Endodermal cell (in vitro differentiated cells): ENCODE measurements at regions not wholly inside any gene's neighbourhood (a gene's known extent, or its start where the extent isn't known, plus 50 kb on each side); places are given as distances from the start of the nearest gene placed in this dataset.
"Not testable (repeated sequence)": the region's sequence is repeated elsewhere in the genome, so short reads cannot be mapped to it uniquely, and the experiment has no call there.

Experiments used
- DNase-seq: peaks from one replicate; pipeline ENCODE4 v3.0.0-alpha.2; 2017
- H3K27ac ChIP-seq: 2 replicates; pipeline ENCODE4 v1.5.1; 2013; ENCODE audit warnings: mild to moderate bottlenecking, low read depth, low read length, moderate library complexity
- H3K27me3 ChIP-seq: 2 replicates; pipeline ENCODE4 v1.6.1; 2013; ENCODE audit warnings: mild to moderate bottlenecking, low read length, moderate library complexity; ENCODE audit not compliant: insufficient read depth, control insufficient read depth, poor library complexity, severe bottlenecking
- H3K36me3 ChIP-seq: 2 replicates; pipeline ENCODE4 v1.7.0; 2013; ENCODE audit warnings: mild to moderate bottlenecking, low read length, moderate library complexity; ENCODE audit not compliant: control insufficient read depth, insufficient read depth
- H3K4me1 ChIP-seq: one replicate; pipeline ENCODE4 v1.7.0; 2013; ENCODE audit warnings: low read length; ENCODE audit not compliant: control insufficient read depth, insufficient read depth
- H3K4me3 ChIP-seq: 2 replicates; pipeline ENCODE4 v1.5.1; 2013; ENCODE audit warnings: mild to moderate bottlenecking, low read length, moderate library complexity
- H3K9ac ChIP-seq: 2 replicates; pipeline ENCODE4 v1.6.1; 2013; ENCODE audit warnings: mild to moderate bottlenecking, low read length, moderate library complexity; ENCODE audit not compliant: poor library complexity, severe bottlenecking; ENCODE audit errors: extremely low read depth
- H3K9me3 ChIP-seq: 2 replicates; pipeline ENCODE4 v1.6.1; 2013; ENCODE audit warnings: mild to moderate bottlenecking, low read length, moderate library complexity; ENCODE audit not compliant: control insufficient read depth
- H3K27ac Mint-ChIP-seq: 2 replicates; pipeline ENCODE4 v1.8.0; 2020; ENCODE audit warnings: mixed read lengths
- H3K27me3 Mint-ChIP-seq: 2 replicates; pipeline ENCODE4 v1.8.0; 2021; ENCODE audit warnings: mild to moderate bottlenecking, mixed read lengths; ENCODE audit not compliant: insufficient read depth
- H3K36me3 Mint-ChIP-seq: 2 replicates; pipeline ENCODE4 v1.8.0; 2020; ENCODE audit warnings: low read depth, mixed read lengths
- H3K4me1 Mint-ChIP-seq: 2 replicates; pipeline ENCODE4 v1.8.0; 2020; ENCODE audit warnings: mixed read lengths
- H3K4me3 Mint-ChIP-seq: 2 replicates; pipeline ENCODE4 v1.8.0; 2020; ENCODE audit warnings: mild to moderate bottlenecking, moderate library complexity, mixed read lengths
- H3K9me3 Mint-ChIP-seq: 2 replicates; pipeline ENCODE4 v1.8.0; 2020; ENCODE audit warnings: mild to moderate bottlenecking, mixed read lengths
- WGBS, 2 experiments: methylation state at CpG; one replicate each; pipeline versions ENCODE4 v1.1.5 to v1.1.7; 2013; ENCODE audit warnings: missing lambda C conversion rate in 2 of 2, mixed read lengths in 1 of 2; ENCODE audit not compliant: insufficient coverage in 1 of 2, insufficient read length in 1 of 2; 5-methylcytosine and 5-hydroxymethylcytosine counted together
- TF ChIP-seq, protein P1 (sequence below): fragments of 200-600 bp; sonication (generic); conservative IDR thresholded peaks from 2 replicates; pipeline ENCODE4 v1.5.0; 2021; ENCODE audit warnings: antibody characterized with exemption, mild to moderate bottlenecking

DNA sequence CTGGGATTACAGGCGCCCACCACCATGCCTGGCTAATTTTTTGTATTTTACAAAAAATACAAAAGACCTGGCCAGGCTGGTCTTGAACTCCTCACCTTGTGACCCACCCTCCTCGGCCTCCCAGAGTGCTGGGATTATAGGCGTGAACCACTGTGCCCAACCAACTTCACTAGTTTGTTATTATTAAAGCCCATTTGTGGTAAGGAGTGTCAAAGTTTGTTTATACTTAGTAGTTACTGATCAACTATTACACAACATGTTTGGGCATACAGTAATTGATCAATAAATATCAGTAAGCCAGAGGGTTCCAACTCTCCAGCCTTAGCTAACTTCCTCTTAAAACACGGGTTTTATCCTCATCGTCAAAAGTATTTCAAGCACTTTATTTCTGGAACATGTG is 67.5 kb upstream of the ZNG1B start:
- H3K4me1 Mint-ChIP-seq, result peaks cover 14% of the 10 kb centered on the region

DNA sequence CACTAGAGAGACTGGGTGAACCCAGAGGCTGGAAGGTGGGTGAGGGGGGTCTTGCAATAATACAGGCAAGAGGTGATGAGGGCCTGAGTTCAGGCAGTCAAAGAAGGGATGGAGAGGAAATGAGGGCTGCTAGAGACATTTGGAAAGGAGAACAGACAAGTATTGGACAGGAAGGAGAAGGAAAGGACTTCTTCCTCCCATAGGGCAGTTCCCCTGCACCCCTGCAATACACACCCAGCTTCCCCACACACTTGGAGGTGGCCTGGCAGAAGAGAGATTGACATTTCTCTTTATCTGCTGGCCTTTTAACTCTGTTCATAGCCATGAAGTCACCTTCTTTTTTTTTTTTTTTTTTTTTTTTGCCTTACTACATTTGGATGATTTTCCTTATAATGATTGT is 68.9 kb upstream of the ZNG1B start:
- not testable (repeated sequence) for H3K36me3 Mint-ChIP-seq

More for the DNA sequence above, 67.5 kb upstream of the ZNG1B start:
- Histone ChIP-seq H3K4me1 (no peaks in the 10 kb centered on the region), H3K36me3 (no peaks in the 10 kb centered on the region), H3K27me3 (no peaks in the 10 kb centered on the region), H3K4me3 (no peak overlapping the region), H3K27ac (no peak overlapping the region), H3K9ac (no peak overlapping the region), H3K9me3 (no peaks in the 10 kb centered on the region)
- Mint-ChIP-seq H3K4me3 (no peak overlapping the region), H3K27ac (no peak overlapping the region), H3K27me3 (peaks cover 25% of the 10 kb centered on the region), H3K9me3 (no peaks in the 10 kb centered on the region), H3K36me3 (no peaks in the 10 kb centered on the region)
- TF ChIP-seq, protein P1, sequence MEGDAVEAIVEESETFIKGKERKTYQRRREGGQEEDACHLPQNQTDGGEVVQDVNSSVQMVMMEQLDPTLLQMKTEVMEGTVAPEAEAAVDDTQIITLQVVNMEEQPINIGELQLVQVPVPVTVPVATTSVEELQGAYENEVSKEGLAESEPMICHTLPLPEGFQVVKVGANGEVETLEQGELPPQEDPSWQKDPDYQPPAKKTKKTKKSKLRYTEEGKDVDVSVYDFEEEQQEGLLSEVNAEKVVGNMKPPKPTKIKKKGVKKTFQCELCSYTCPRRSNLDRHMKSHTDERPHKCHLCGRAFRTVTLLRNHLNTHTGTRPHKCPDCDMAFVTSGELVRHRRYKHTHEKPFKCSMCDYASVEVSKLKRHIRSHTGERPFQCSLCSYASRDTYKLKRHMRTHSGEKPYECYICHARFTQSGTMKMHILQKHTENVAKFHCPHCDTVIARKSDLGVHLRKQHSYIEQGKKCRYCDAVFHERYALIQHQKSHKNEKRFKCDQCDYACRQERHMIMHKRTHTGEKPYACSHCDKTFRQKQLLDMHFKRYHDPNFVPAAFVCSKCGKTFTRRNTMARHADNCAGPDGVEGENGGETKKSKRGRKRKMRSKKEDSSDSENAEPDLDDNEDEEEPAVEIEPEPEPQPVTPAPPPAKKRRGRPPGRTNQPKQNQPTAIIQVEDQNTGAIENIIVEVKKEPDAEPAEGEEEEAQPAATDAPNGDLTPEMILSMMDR, result no peak
- DNase-seq, result no peak
- WGBS, 2 experiments, result 82 to 89% methylated on average over 3 to 5 of the region's 5 CpGs

DNA sequence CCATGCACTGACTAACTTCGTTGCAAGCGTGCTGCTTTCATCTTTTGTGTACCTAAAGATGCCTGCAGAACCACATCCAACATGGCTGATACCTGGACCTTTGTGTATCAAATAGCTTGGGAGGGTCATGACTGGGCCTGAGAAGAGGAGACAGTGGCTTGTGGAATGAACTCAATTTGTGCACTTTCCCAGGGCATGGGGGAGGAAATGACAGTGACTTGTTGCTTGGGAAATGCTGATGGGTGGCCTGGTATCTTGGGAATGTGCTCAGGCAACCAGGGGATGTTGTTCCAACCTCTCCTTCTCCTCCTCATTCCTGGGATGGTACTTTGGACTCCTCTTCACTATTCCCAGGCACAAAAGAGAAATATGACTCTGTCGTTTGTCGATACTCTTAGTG is 70.7 kb upstream of the ZNG1B start:
- H3K4me1 ChIP-seq, H3K4me3 Mint-ChIP-seq, H3K36me3 Mint-ChIP-seq, DNase-seq, H3K27ac ChIP-seq, H3K27me3 ChIP-seq, H3K27ac Mint-ChIP-seq, H3K9me3 ChIP-seq, H3K4me3 ChIP-seq, H3K36me3 ChIP-seq, H3K9me3 Mint-ChIP-seq, H3K9ac ChIP-seq: not testable (repeated sequence)
- WGBS, 2 experiments, result 75 to 76% methylated on average over 4 of the region's 4 CpGs
- H3K4me1 Mint-ChIP-seq, result peaks cover 15% of the 10 kb centered on the region
- peaks cover 11% of the 10 kb centered on the region for H3K27me3 Mint-ChIP-seq

More for the DNA sequence above, 68.9 kb upstream of the ZNG1B start:
- H3K27me3 Mint-ChIP-seq, result peaks cover 20% of the 10 kb centered on the region
- H3K9me3 ChIP-seq, H3K36me3 ChIP-seq, H3K27me3 ChIP-seq, H3K27ac Mint-ChIP-seq, H3K4me3 ChIP-seq, H3K4me1 ChIP-seq, H3K4me3 Mint-ChIP-seq, H3K27ac ChIP-seq, H3K9me3 Mint-ChIP-seq, DNase-seq, H3K9ac ChIP-seq: not testable (repeated sequence)
- H3K4me1 Mint-ChIP-seq, result peaks cover 15% of the 10 kb centered on the region

DNA sequence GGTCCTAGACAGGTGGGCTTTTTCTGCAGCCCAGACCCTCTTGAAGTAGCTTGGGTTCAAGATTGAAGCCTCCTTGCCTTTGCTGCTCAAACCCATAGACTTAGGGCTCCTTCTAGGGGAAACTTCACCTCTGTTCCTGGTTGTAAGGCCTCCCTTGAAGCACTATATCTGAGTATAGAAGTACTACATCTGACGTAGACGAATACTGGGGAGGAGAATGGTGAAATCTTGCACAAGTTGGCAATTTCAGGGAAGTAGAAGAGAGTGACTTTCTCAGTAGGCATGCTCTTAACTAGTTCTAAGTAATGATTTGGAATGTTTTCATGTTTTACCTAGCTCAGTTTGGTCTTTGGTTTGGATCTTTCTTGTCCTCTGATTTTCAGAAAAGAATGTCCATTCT is 71.7 kb upstream of the ZNG1B start:
- Mint-ChIP-seq H3K27me3 (peaks cover 13% of the 10 kb centered on the region), H3K4me1 (peaks cover 15% of the 10 kb centered on the region)
- not testable (repeated sequence) for H3K27ac Mint-ChIP-seq, H3K36me3 ChIP-seq, H3K36me3 Mint-ChIP-seq, H3K4me1 ChIP-seq, H3K4me3 Mint-ChIP-seq, H3K9ac ChIP-seq, DNase-seq, H3K27me3 ChIP-seq, H3K9me3 Mint-ChIP-seq, H3K4me3 ChIP-seq, H3K9me3 ChIP-seq, H3K27ac ChIP-seq
- WGBS, 2 experiments, result 100% methylated on average over 2 of the region's 2 CpGs

DNA sequence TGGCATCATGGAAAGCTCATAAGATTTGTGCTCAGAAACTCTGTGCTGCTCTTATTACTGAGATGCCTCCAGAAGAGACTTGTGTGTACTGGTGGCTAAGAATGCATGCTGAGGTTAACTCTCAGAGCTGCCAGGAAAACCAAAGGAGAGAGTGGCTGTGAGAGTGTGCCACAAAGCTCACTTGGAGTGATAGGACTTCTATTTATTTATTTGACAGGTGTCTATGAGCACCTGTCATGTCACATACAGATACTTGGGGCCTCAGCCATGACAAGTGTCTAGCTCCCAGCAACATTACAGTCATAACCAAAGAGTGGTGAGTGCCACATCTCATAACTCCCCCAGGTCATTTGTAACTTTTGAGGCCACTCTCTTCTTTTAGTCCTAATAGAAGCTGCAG is 72.2 kb upstream of the ZNG1B start:
- not testable (repeated sequence) for H3K36me3 ChIP-seq, H3K27ac ChIP-seq, H3K4me3 Mint-ChIP-seq, H3K27ac Mint-ChIP-seq, H3K4me3 ChIP-seq, H3K27me3 ChIP-seq, DNase-seq, H3K9ac ChIP-seq, H3K9me3 Mint-ChIP-seq, H3K9me3 ChIP-seq, H3K4me1 ChIP-seq, H3K36me3 Mint-ChIP-seq
- Mint-ChIP-seq H3K27me3 (peaks cover 14% of the 10 kb centered on the region), H3K4me1 (peaks cover 15% of the 10 kb centered on the region)
